ENCODE measurements at regions not wholly inside any gene's neighbourhood (a gene's known extent, or its start where the extent isn't known, plus 50 kb on each side); places are given as distances from the start of the nearest gene placed in this dataset.

GRCh38 chr21:36628761-36629460 is 70.0 kb upstream of the SIM2 start:
- DNase-seq (ENCODE audit: low spot score), result no peak
- no peaks in the 10 kb centered on the region for H3K4me1 Mint-ChIP-seq (ENCODE audit: low read depth)
- intact Hi-C loops (cut with micrococcal nuclease), result no loop called here
- H3K36me3 Mint-ChIP-seq (ENCODE audit: low read depth), result no peaks in the 10 kb centered on the region
- H3K27ac Mint-ChIP-seq, result no peak overlapping the region
- H3K9me3 Mint-ChIP-seq, result peaks cover 6% of the 10 kb centered on the region
- peaks cover 1% of the 10 kb centered on the region for H3K27me3 Mint-ChIP-seq (ENCODE audit: low read depth)
- H3K4me3 Mint-ChIP-seq (ENCODE audit: low read depth), result no peak overlapping the region

DNA sequence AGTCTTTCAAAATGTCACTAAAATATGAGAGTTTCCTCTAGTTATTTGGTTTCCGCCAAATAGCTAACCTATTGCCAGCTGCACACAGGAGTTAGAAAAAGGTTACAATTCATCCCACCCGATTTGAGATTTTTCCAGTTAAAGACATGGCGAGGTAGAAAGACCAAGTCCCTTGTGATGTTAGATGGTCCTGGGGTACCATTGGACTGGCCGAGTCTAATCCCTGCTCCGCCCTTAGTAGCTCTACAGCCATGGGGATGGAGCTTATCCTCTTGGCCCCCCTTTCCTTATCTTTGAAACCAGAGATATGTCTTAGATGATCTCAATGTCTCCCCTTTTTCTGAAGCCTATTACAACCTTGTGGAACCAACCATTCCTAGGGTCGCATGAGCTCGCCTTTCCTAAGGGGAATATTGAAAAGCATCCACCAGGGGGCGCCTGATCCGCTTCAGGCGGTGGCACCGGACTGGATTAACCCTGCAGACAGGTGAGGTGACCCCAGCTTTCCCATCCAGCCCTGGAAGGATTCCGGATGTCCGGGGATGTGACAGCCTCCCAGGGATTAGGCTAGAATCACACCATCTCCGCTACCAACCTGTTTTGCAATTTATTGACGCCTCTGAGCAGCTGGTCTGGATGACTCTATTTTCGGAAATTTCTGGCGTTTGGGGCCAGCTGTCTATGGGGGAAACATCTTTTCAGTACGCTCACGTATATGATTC is 68.3 kb upstream of the SIM2 start:
- DNase-seq (ENCODE audit: low spot score), result peak; percentile 25
- Mint-ChIP-seq H3K4me3 (ENCODE audit: low read depth) (no peak overlapping the region), H3K27me3 (ENCODE audit: low read depth) (peaks cover 1% of the 10 kb centered on the region), H3K36me3 (ENCODE audit: low read depth) (no peaks in the 10 kb centered on the region), H3K9me3 (peaks cover 2% of the 10 kb centered on the region), H3K4me1 (ENCODE audit: low read depth) (no peaks in the 10 kb centered on the region), H3K27ac (no peak overlapping the region)
- intact Hi-C loops (cut with micrococcal nuclease), result loop anchor here (5.0 kb wide), 1 partner anchor 297 kb away; no protein-coding TSS in a partner anchor

DNA sequence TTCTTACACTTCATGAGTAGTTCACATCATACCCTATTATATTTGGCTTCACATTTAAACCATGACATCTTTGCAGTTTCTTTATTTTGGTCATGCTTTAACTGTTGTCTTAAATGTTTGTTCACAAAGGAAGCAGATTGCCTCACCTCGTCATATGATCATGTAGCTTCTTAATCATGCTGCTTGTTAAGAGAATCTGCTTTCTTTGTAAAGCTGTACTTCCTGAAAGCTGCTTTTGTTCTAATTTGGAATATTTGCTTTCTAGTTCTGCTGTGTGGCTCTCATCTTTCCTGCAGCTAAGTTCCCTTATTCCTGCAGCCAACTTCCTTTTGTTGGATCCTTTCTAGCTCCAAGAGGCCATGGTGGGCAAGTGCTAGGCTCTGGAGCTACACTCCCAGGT is 62.9 kb upstream of the SIM2 start:
- peaks cover 8% of the 10 kb centered on the region for H3K27me3 Mint-ChIP-seq (ENCODE audit: low read depth)
- DNase-seq (ENCODE audit: low spot score), result no peak
- peaks cover 20% of the 10 kb centered on the region for H3K9me3 Mint-ChIP-seq
- intact Hi-C loops (cut with micrococcal nuclease), result no loop called here
- no peak overlapping the region for H3K27ac Mint-ChIP-seq
- no peaks in the 10 kb centered on the region for H3K36me3 Mint-ChIP-seq (ENCODE audit: low read depth)
- H3K4me3 Mint-ChIP-seq (ENCODE audit: low read depth), result no peak overlapping the region
- peaks cover 9% of the 10 kb centered on the region for H3K4me1 Mint-ChIP-seq (ENCODE audit: low read depth)

GRCh38 chr21:36636439-36636838 is 62.5 kb upstream of the SIM2 start:
- H3K27ac Mint-ChIP-seq, result no peak overlapping the region
- intact Hi-C loops (cut with micrococcal nuclease), result no loop called here
- peaks cover 20% of the 10 kb centered on the region for H3K9me3 Mint-ChIP-seq
- H3K4me1 Mint-ChIP-seq (ENCODE audit: low read depth), result peaks cover 9% of the 10 kb centered on the region
- DNase-seq (ENCODE audit: low spot score), result no peak
- no peak overlapping the region for H3K4me3 Mint-ChIP-seq (ENCODE audit: low read depth)
- H3K36me3 Mint-ChIP-seq (ENCODE audit: low read depth), result no peaks in the 10 kb centered on the region
- H3K27me3 Mint-ChIP-seq (ENCODE audit: low read depth), result peaks cover 8% of the 10 kb centered on the region

GRCh38 chr21:36639769-36640168 is 59.1 kb upstream of the SIM2 start:
- H3K27me3 Mint-ChIP-seq (ENCODE audit: low read depth), result peaks cover 6% of the 10 kb centered on the region
- no peaks in the 10 kb centered on the region for H3K36me3 Mint-ChIP-seq (ENCODE audit: low read depth)
- peaks cover 20% of the 10 kb centered on the region for H3K9me3 Mint-ChIP-seq
- no peak overlapping the region for H3K4me3 Mint-ChIP-seq (ENCODE audit: low read depth)
- intact Hi-C loops (cut with micrococcal nuclease), result no loop called here
- DNase-seq (ENCODE audit: low spot score), result no peak
- peaks cover 9% of the 10 kb centered on the region for H3K4me1 Mint-ChIP-seq (ENCODE audit: low read depth)
- H3K27ac Mint-ChIP-seq, result no peak overlapping the region

DNA sequence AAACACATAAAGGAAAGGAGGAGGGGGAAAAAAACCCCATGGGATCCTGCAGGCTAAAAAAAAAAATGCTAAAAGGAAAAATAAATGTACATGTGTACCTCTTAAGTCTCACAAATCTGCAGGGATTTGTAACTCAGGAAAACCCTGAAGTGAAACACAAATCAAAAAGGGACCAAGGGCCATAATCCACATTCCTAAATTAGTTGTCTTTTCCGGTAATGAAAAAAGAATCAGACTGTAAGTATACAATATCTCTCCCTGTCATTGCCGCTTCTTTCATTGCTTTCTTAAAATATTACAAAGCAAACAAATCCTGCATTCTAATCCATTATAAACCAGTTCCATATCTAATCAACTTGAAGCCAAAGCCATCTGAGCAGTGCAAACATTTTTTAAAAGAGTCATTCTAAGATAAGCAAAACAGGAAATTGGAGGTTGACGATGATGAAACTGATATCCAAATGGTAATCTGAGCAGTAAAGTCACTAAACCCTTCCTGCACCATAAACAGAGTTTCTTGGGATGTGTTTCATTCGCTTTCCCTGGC is 58.7 kb upstream of the SIM2 start:
- Mint-ChIP-seq H3K27ac (no peak overlapping the region), H3K27me3 (ENCODE audit: low read depth) (peaks cover 6% of the 10 kb centered on the region), H3K36me3 (ENCODE audit: low read depth) (no peaks in the 10 kb centered on the region), H3K4me3 (ENCODE audit: low read depth) (no peak overlapping the region), H3K9me3 (peaks cover 20% of the 10 kb centered on the region), H3K4me1 (ENCODE audit: low read depth) (peaks cover 9% of the 10 kb centered on the region)
- intact Hi-C loops (cut with micrococcal nuclease), result no loop called here
- no peak for DNase-seq (ENCODE audit: low spot score)

DNA sequence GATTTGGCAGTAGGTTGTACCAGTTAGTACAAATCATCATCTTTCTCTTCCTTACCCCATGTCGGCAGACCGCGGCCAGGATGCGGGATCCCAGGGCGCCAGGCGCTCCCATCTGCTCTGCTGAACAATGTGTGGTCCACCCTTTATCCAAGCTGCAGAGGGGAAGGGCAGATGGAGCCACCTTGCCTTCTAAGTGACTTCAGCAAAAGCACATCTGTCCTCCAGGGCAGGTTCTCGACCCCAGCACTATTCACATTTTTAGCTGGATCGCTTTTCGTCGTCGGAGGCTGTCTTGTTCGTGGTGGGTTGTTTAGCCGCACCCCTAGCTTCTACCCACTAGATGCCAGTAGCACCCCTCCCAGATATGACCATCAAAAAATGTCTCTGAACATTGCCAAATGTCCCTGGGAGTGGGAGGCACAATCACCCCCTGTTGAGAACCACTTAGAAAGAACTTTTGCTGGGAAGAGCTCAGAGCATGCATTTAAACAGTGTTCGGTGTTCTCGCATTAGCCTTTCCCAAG is 58.1 kb upstream of the SIM2 start:
- Mint-ChIP-seq H3K36me3 (ENCODE audit: low read depth) (no peaks in the 10 kb centered on the region), H3K4me1 (ENCODE audit: low read depth) (peaks cover 9% of the 10 kb centered on the region)
- intact Hi-C loops (cut with micrococcal nuclease), result no loop called here

GRCh38 chr21:36641346-36641745 is 57.6 kb upstream of the SIM2 start:
- no peak overlapping the region for H3K27ac Mint-ChIP-seq
- no peak for DNase-seq (ENCODE audit: low spot score)
- H3K27me3 Mint-ChIP-seq (ENCODE audit: low read depth), result peaks cover 6% of the 10 kb centered on the region
- no peak overlapping the region for H3K4me3 Mint-ChIP-seq (ENCODE audit: low read depth)
- H3K36me3 Mint-ChIP-seq (ENCODE audit: low read depth), result no peaks in the 10 kb centered on the region
- peaks cover 11% of the 10 kb centered on the region for H3K9me3 Mint-ChIP-seq
- peaks cover 9% of the 10 kb centered on the region for H3K4me1 Mint-ChIP-seq (ENCODE audit: low read depth)
- intact Hi-C loops (cut with micrococcal nuclease), result no loop called here

More for the DNA sequence above, 58.1 kb upstream of the SIM2 start:
- H3K9me3 Mint-ChIP-seq, result peaks cover 17% of the 10 kb centered on the region
- H3K4me3 Mint-ChIP-seq (ENCODE audit: low read depth), result no peak overlapping the region
- DNase-seq (ENCODE audit: low spot score), result no peak
- H3K27ac Mint-ChIP-seq, result no peak overlapping the region
- peaks cover 6% of the 10 kb centered on the region for H3K27me3 Mint-ChIP-seq (ENCODE audit: low read depth)

DNA sequence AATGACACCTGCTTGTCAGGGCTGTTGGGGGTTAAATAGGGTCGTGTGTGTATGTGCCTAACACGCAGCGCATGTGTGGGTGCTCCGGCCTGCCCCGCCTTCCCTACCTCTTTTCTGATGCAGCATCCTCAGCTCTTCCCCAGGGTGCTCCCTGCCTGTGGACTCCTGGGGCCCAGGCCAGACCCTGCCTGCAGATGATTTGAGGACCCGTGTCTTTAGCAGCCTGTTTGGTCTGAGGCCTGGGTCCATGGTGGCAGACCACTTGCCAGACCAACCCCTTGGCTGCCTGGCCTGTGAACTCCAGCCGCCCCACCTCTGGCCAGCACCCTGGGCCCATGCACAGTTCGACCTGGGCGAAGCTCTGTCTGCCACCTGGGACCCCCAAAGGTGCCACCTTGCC is 57.0 kb upstream of the SIM2 start:
- Mint-ChIP-seq H3K9me3 (peaks cover 6% of the 10 kb centered on the region), H3K36me3 (ENCODE audit: low read depth) (no peaks in the 10 kb centered on the region), H3K27ac (no peak overlapping the region), H3K27me3 (ENCODE audit: low read depth) (peaks cover 6% of the 10 kb centered on the region), H3K4me1 (ENCODE audit: low read depth) (peaks cover 9% of the 10 kb centered on the region), H3K4me3 (ENCODE audit: low read depth) (no peak overlapping the region)
- no peak for DNase-seq (ENCODE audit: low spot score)
- intact Hi-C loops (cut with micrococcal nuclease), result no loop called here

- no peaks in the 10 kb centered on the region for H3K36me3 Mint-ChIP-seq (ENCODE audit: low read depth)
- H3K27me3 Mint-ChIP-seq (ENCODE audit: low read depth), result peaks cover 6% of the 10 kb centered on the region
- no peak overlapping the region for H3K27ac Mint-ChIP-seq
- DNase-seq (ENCODE audit: low spot score), result no peak
- H3K4me3 Mint-ChIP-seq (ENCODE audit: low read depth), result no peak overlapping the region
- H3K4me1 Mint-ChIP-seq (ENCODE audit: low read depth), result peaks cover 9% of the 10 kb centered on the region
- no peaks in the 10 kb centered on the region for H3K9me3 Mint-ChIP-seq
- intact Hi-C loops (cut with micrococcal nuclease), result no loop called here
Measured at GRCh38 chr21:36642777-36643176, 56.1 kb upstream of the SIM2 start.

GRCh38 chr21:36643374-36644250 is 55.3 kb upstream of the SIM2 start:
- DNase-seq (ENCODE audit: low spot score), result no peak
- H3K9me3 Mint-ChIP-seq, result no peaks in the 10 kb centered on the region
- H3K4me1 Mint-ChIP-seq (ENCODE audit: low read depth), result peaks cover 9% of the 10 kb centered on the region
- no peak overlapping the region for H3K27ac Mint-ChIP-seq
- intact Hi-C loops (cut with micrococcal nuclease), result no loop called here
- H3K36me3 Mint-ChIP-seq (ENCODE audit: low read depth), result no peaks in the 10 kb centered on the region
- H3K27me3 Mint-ChIP-seq (ENCODE audit: low read depth), result peaks cover 6% of the 10 kb centered on the region
- H3K4me3 Mint-ChIP-seq (ENCODE audit: low read depth), result no peak overlapping the region

GRCh38 chr21:36646011-36646410 is 52.9 kb upstream of the SIM2 start:
- no peaks in the 10 kb centered on the region for H3K4me1 Mint-ChIP-seq (ENCODE audit: low read depth)
- no peaks in the 10 kb centered on the region for H3K36me3 Mint-ChIP-seq (ENCODE audit: low read depth)
- intact Hi-C loops (cut with micrococcal nuclease), result no loop called here
- H3K27ac Mint-ChIP-seq, result no peak overlapping the region
- H3K4me3 Mint-ChIP-seq (ENCODE audit: low read depth), result no peak overlapping the region
- DNase-seq (ENCODE audit: low spot score), result no peak
- no peaks in the 10 kb centered on the region for H3K27me3 Mint-ChIP-seq (ENCODE audit: low read depth)
- H3K9me3 Mint-ChIP-seq, result no peaks in the 10 kb centered on the region

Data from activated T-helper 2 cell treated with anti-CD3 and anti-CD28 coated beads, Interferon-gamma antibody, Interleukin-2, Interleukin-4, amounts not matched to agents 10 μg/mL and 5 μg/mL and 100 μg/mL, durations not matched to agents 14 hours and 24 hours and 36 hours (primary cell).